ENCODE measurements at regions not wholly inside any gene's neighbourhood (a gene's known extent, or its start where the extent isn't known, plus 50 kb on each side); places are given as distances from the start of the nearest gene placed in this dataset.

DNA sequence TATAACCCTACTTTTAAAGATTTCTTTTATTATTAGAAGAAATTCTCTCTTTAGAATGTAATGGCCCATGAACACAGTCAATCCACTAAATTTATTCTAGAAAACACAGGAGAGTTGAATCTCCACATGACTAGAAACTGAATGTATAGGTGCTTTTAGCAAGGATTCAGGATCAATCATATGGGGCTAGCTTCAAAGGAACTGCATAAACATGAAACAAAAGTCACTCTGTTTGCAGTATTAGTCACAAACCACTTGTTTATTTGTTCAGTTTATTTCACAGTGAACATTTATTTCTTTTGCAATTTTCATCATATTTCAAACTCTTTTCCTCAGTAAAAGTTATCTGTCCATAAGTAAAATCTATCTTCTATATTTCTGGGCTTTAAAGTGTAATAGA is 1604.6 kb downstream of the PCDH18 start:
- TF ChIP-seq CTCF (IDR thresholded peaks at IDR 0.05; ENCODE audit: insufficient read depth, low read length, poor library complexity, severe bottlenecking), result no peak
- TF ChIP-seq EZH2phosphoT487 (conservative IDR thresholded peaks at IDR 0.05; ENCODE audit: low read length), result no peak

Data from SU-DHL-6 (cell line).